IMR-90 (cell line): ENCODE measurements at regions not wholly inside any gene's neighbourhood (a gene's known extent, or its start where the extent isn't known, plus 50 kb on each side); places are given as distances from the start of the nearest gene placed in this dataset.

Experiments
- ATAC-seq: fragments of 200-7000 bp; cut with Tn5 transposase; 2 replicates; pipeline ENCODE4 v1.9.1; 2020; ENCODE audit warnings: low read depth, mild to moderate bottlenecking, moderate library complexity
- BruUV-seq: library from RNA; stranded (reverse); fragments of 400-500 nt; replicated peaks from 2 replicates; lab custom pipeline; 2021; lab: Mats Ljungman, UMichigan
- CTCF ChIA-PET: fragments of 300-600 bp; formaldehyde crosslinking; extraction: SDS; loops from one replicate; lab custom pipeline; 2021; ENCODE audit warnings: antibody characterized with exemption; lab: Yijun Ruan, JAX
- POLR2A ChIA-PET: fragments of 300-600 bp; sonication (Branson Sonifier 250); formaldehyde crosslinking; loops from one replicate; lab custom pipeline; 2022; ENCODE audit warnings: antibody characterized with exemption; ENCODE audit not compliant: unreplicated experiment; lab: Charles Lee
- DNase-seq: peaks from one replicate; pipeline ENCODE4 v3.0.0; 2013
- H2AFZ ChIP-seq: replicated peaks from 2 replicates; pipeline ENCODE3; 2013; ENCODE audit warnings: low read length, mild to moderate bottlenecking; ENCODE audit not compliant: poor library complexity
- H2AK5ac ChIP-seq: 2 replicates; pipeline ENCODE4 v1.6.1; 2013; ENCODE audit warnings: low read depth, low read length, inconsistent platforms
- H2AK9ac ChIP-seq: replicated peaks from 2 replicates; pipeline ENCODE3; 2013; ENCODE audit warnings: mild to moderate bottlenecking, low read depth, low read length, moderate library complexity; ENCODE audit not compliant: poor library complexity
- H2BK120ac ChIP-seq: 2 replicates; pipeline ENCODE4 v1.6.1; 2013; ENCODE audit warnings: low read depth, low read length, inconsistent platforms
- H2BK15ac ChIP-seq: 3 replicates; pipeline ENCODE4 v1.6.1; 2013; ENCODE audit warnings: low read depth, low read length, inconsistent platforms
- H2BK20ac ChIP-seq: 2 replicates; pipeline ENCODE4 v1.6.1; 2013; ENCODE audit warnings: low read depth, mild to moderate bottlenecking, inconsistent platforms, low read length, moderate library complexity
- H2BK5ac ChIP-seq: 2 replicates; pipeline ENCODE4 v1.6.1; 2013; ENCODE audit warnings: mild to moderate bottlenecking, low read depth, low read length, inconsistent platforms; ENCODE audit not compliant: poor library complexity, severe bottlenecking
- H3K14ac ChIP-seq: replicated peaks from 2 replicates; pipeline ENCODE4 v1.6.1; 2013; ENCODE audit warnings: low read depth, low read length, inconsistent platforms
- H3K18ac ChIP-seq: 2 replicates; pipeline ENCODE4 v1.6.1; 2013; ENCODE audit warnings: low read depth, low read length, control low read depth
- H3K23ac ChIP-seq: 2 replicates; pipeline ENCODE4 v1.6.1; 2013; ENCODE audit warnings: low read depth, low read length, inconsistent platforms
- H3K27ac ChIP-seq: 2 replicates; pipeline ENCODE4 v1.5.1; 2013; ENCODE audit warnings: mild to moderate bottlenecking, control low read depth, low read length; ENCODE audit not compliant: insufficient read depth
- H3K27me3 ChIP-seq: 2 replicates; pipeline ENCODE4 v1.6.1; 2013; ENCODE audit warnings: low read length; ENCODE audit not compliant: control insufficient read depth, insufficient read depth
- H3K36me3 ChIP-seq: 2 replicates; pipeline ENCODE4 v1.6.1; 2013; ENCODE audit warnings: low read length, mixed read lengths; ENCODE audit not compliant: control insufficient read depth, insufficient read depth
- H3K4ac ChIP-seq: 2 replicates; pipeline ENCODE4 v1.6.1; 2013; ENCODE audit warnings: low read depth, low read length, inconsistent platforms
- H3K4me1 ChIP-seq: 2 replicates; pipeline ENCODE4 v1.6.1; 2013; ENCODE audit warnings: low read length, mixed read lengths; ENCODE audit not compliant: control insufficient read depth, insufficient read depth
- H3K4me2 ChIP-seq: 2 replicates; pipeline ENCODE4 v1.6.1; 2013; ENCODE audit warnings: low read depth, mild to moderate bottlenecking, control low read depth, low read length, moderate library complexity
- H3K4me3 ChIP-seq: 2 replicates; pipeline ENCODE4 v1.5.1; 2013; ENCODE audit warnings: low read depth, mild to moderate bottlenecking, control low read depth, low read length, moderate library complexity; ENCODE audit not compliant: insufficient read depth
- H3K56ac ChIP-seq: 2 replicates; pipeline ENCODE4 v1.6.1; 2013; ENCODE audit warnings: low read length, inconsistent platforms; ENCODE audit not compliant: insufficient read depth; ENCODE audit errors: extremely low read depth
- H3K79me1 ChIP-seq, 2 experiments: 2 replicates each; pipeline ENCODE4 v1.6.1; 2013; ENCODE audit warnings: low read length in 2 of 2, inconsistent platforms in 1 of 2, low read depth in 1 of 2
- H3K9ac ChIP-seq: 2 replicates; pipeline ENCODE4 v1.6.1; 2013; ENCODE audit warnings: low read depth, low read length, control low read depth
- H3K9me1 ChIP-seq: 2 replicates; pipeline ENCODE4 v1.6.1; 2013; ENCODE audit warnings: low read length, inconsistent platforms; ENCODE audit not compliant: insufficient read depth
- H3K9me3 ChIP-seq: 2 replicates; pipeline ENCODE4 v1.6.1; 2013; ENCODE audit warnings: low read length; ENCODE audit not compliant: control insufficient read depth, insufficient read depth
- H4K20me1 ChIP-seq: 2 replicates; pipeline ENCODE4 v1.6.1; 2013; ENCODE audit warnings: low read length, inconsistent platforms; ENCODE audit not compliant: insufficient read depth
- H4K5ac ChIP-seq: 2 replicates; pipeline ENCODE4 v1.6.1; 2013; ENCODE audit warnings: mild to moderate bottlenecking, low read depth, low read length, control low read depth
- H4K8ac ChIP-seq, 2 experiments: 2 replicates each; pipeline ENCODE4 v1.6.1; 2013; ENCODE audit warnings: low read depth in 2 of 2, low read length in 2 of 2, control low read depth in 1 of 2, inconsistent platforms in 1 of 2
- H4K91ac ChIP-seq: 2 replicates; pipeline ENCODE4 v1.6.1; 2013; ENCODE audit warnings: low read depth, low read length, inconsistent platforms; ENCODE audit not compliant: insufficient read depth
- BHLHE40 ChIP-seq: fragments of 150-350 bp; IDR thresholded peaks from 2 replicates; pipeline ENCODE4 v1.6.1; 2016; ENCODE audit warnings: mild to moderate bottlenecking, low read depth, low read length
- CEBPB ChIP-seq: IDR thresholded peaks from 2 replicates; pipeline ENCODE4 v1.6.1; 2012; ENCODE audit warnings: low read depth, low read length, improper control_type of control experiment
- CHD1 ChIP-seq: IDR thresholded peaks from 2 replicates; pipeline ENCODE4 v1.6.1; 2012; ENCODE audit warnings: low read depth, low read length, improper control_type of control experiment
- CTCF ChIP-seq: conservative IDR thresholded peaks from 2 replicates; pipeline ENCODE4 v1.5.1; 2012; ENCODE audit warnings: mild to moderate bottlenecking, low read depth, low read length, improper control_type of control experiment
- ELK1 ChIP-seq: fragments of 150-350 bp; IDR thresholded peaks from 2 replicates; pipeline ENCODE4 v1.6.1; 2016; ENCODE audit warnings: low read depth, mild to moderate bottlenecking, low read length, moderate library complexity, borderline replicate concordance
- FOS ChIP-seq: fragments of 150-350 bp; IDR thresholded peaks from 2 replicates; pipeline ENCODE4 v1.6.1; 2016; ENCODE audit warnings: low read depth, low read length
- MAFK ChIP-seq: IDR thresholded peaks from 2 replicates; pipeline ENCODE4 v1.6.1; 2012; ENCODE audit warnings: low read depth, low read length, improper control_type of control experiment
- MAZ ChIP-seq: IDR thresholded peaks from 2 replicates; pipeline ENCODE4 v1.6.1; 2012; ENCODE audit warnings: low read depth, mild to moderate bottlenecking, low read length, improper control_type of control experiment, moderate library complexity, borderline replicate concordance
- MXI1 ChIP-seq: IDR thresholded peaks from 2 replicates; pipeline ENCODE4 v1.6.1; 2012; ENCODE audit warnings: low read depth, mild to moderate bottlenecking, low read length, moderate library complexity, borderline replicate concordance
- NFE2L2 ChIP-seq: fragments of 150-350 bp; IDR thresholded peaks from 2 replicates; pipeline ENCODE4 v1.6.1; 2016; ENCODE audit warnings: low read depth, mild to moderate bottlenecking, low read length
- POLR2A ChIP-seq: IDR thresholded peaks from 2 replicates; pipeline ENCODE4 v1.6.1; 2012; ENCODE audit warnings: mild to moderate bottlenecking, low read depth, low read length
- RAD21 ChIP-seq: IDR thresholded peaks from 2 replicates; pipeline ENCODE4 v1.6.1; 2012; ENCODE audit warnings: low read length, improper control_type of control experiment
- RCOR1 ChIP-seq: IDR thresholded peaks from 2 replicates; pipeline ENCODE4 v1.6.1; 2012; ENCODE audit warnings: mild to moderate bottlenecking, low read length, improper control_type of control experiment; ENCODE audit not compliant: insufficient replicate concordance
- RFX5 ChIP-seq: IDR thresholded peaks from 2 replicates; pipeline ENCODE4 v1.8.0; 2012; ENCODE audit warnings: low read depth, mild to moderate bottlenecking, low read length, moderate library complexity
- SMC3 ChIP-seq: fragments of 150-350 bp; IDR thresholded peaks from 2 replicates; pipeline ENCODE4 v1.6.1; 2016; ENCODE audit warnings: low read depth, mild to moderate bottlenecking, antibody characterized with exemption, low read length, moderate library complexity
- USF2 ChIP-seq: fragments of 150-350 bp; IDR thresholded peaks from 2 replicates; pipeline ENCODE4 v1.6.1; 2017; ENCODE audit warnings: mild to moderate bottlenecking, antibody characterized with exemption, low read length, low read depth
- WGBS, 2 experiments: methylation state at CpG; one replicate each; pipeline versions ENCODE4 v1.1.5 to v1.1.7; 2013; ENCODE audit warnings: missing lambda C conversion rate in 2 of 2; ENCODE audit not compliant: insufficient read length in 1 of 2; ENCODE audit errors: extremely low coverage in 2 of 2; 5-methylcytosine and 5-hydroxymethylcytosine counted together
- dilution Hi-C: fragments of 300-500 bp; cut with HindIII; formaldehyde crosslinking; loops from one replicate; pipeline ENCODE4 v1.14.3; 2018; ENCODE audit warnings: low sequenced_read_pairs; ENCODE audit not compliant: unreplicated experiment
- in situ Hi-C: fragments of 300-500 bp; cut with MboI; formaldehyde crosslinking; loops from 3 replicates; pipeline ENCODE4 v1.14.3; 2019; ENCODE audit warnings: low sequenced_read_pairs, inconsistent platforms, mixed read lengths
- intact Hi-C: fragments of 100-400 bp; cut with micrococcal nuclease; formaldehyde crosslinking; loops from 2 replicates; pipeline ENCODE4 v1.10.0; 2022

- no peak overlapping the region for H2BK120ac ChIP-seq
- no peak overlapping the region for H2AK5ac ChIP-seq
- no peak overlapping the region for H3K9ac ChIP-seq
- BruUV-seq: no TSS peak
- H3K4me2 ChIP-seq: no peak overlapping the region
- dilution Hi-C loops (no loop called here), in situ Hi-C loops (no loop called here), intact Hi-C loops (no loop called here)
- ChIA-PET CTCF (no interaction called here), POLR2A (no interaction called here)
- whole genome bisulfite sequencing, 2 experiments: 70% methylated on average over 2 of the region's 2 CpGs; no CpG with 5 or more reads in 1 of the 2 experiments
- peaks cover 2% of the 10 kb centered on the region for H3K27me3 ChIP-seq
- no peaks in the 10 kb centered on the region for H3K9me3 ChIP-seq
- no peak overlapping the region for H3K56ac ChIP-seq
- H2AFZ ChIP-seq: no peak overlapping the region
- H4K8ac ChIP-seq: no peak overlapping the region
- H3K9me1 ChIP-seq: no peaks in the 10 kb centered on the region
- TF ChIP-seq CEBPB: no peak
- no peak for TF ChIP-seq CHD1
- no peak for TF ChIP-seq NFE2L2
- no peak for TF ChIP-seq RAD21
- no peak for TF ChIP-seq MAFK
- TF ChIP-seq RFX5: no peak
- TF ChIP-seq RCOR1: no peak
- no peak for TF ChIP-seq MXI1
- TF ChIP-seq SMC3: no peak
- TF ChIP-seq POLR2A: no peak
- no peak for TF ChIP-seq USF2
- no peak for TF ChIP-seq MAZ
- TF ChIP-seq ELK1: no peak
- TF ChIP-seq FOS: no peak
- TF ChIP-seq BHLHE40: no peak
- TF ChIP-seq CTCF: no peak
- H3K4me3 ChIP-seq: no peak overlapping the region
- H3K14ac ChIP-seq: no peak overlapping the region
- ATAC-seq (no peak), DNase-seq (no peak)
- no peak overlapping the region for H3K18ac ChIP-seq
- H2AK9ac ChIP-seq: no peak overlapping the region
- H3K36me3 ChIP-seq: no peaks in the 10 kb centered on the region
- no peak overlapping the region for H2BK20ac ChIP-seq
- H3K27ac ChIP-seq: no peak overlapping the region
- H3K23ac ChIP-seq: no peak overlapping the region
- H2BK15ac ChIP-seq: no peak overlapping the region
- no peaks in the 10 kb centered on the region for H4K20me1 ChIP-seq
- H2BK5ac ChIP-seq: no peak overlapping the region
- no peaks in the 10 kb centered on the region for H3K79me1 ChIP-seq
- no peak overlapping the region for H4K91ac ChIP-seq
- no peaks in the 10 kb centered on the region for H3K4me1 ChIP-seq
- no peak overlapping the region for H3K4ac ChIP-seq
- no peak overlapping the region for H4K5ac ChIP-seq
These were observed 66.0 kb upstream of the ANKRD1 start for GRCh38 chr10:90986870-90987269.
